ENCODE measurements at regions not wholly inside any gene's neighbourhood (a gene's known extent, or its start where the extent isn't known, plus 50 kb on each side); places are given as distances from the start of the nearest gene placed in this dataset.

GRCh38 chr2:234842753-234843152 lies 109.1 kb upstream of the SH3BP4 start:
- Mint-ChIP-seq H3K27ac (no peak overlapping the region), H3K9me3 (peaks cover 0 to 3% (median 0%) of the 10 kb centered on the region in 7 donors), H3K36me3 (no peaks in the 10 kb centered on the region)

GRCh38 chr2:234841321-234842015 lies 110.3 kb upstream of the SH3BP4 start:
- H3K9me3 Mint-ChIP-seq = peaks cover 0 to 3% (median 0%) of the 10 kb centered on the region in 7 donors
- H3K27ac Mint-ChIP-seq = no peak overlapping the region
- H3K9me3 ChIP-seq (ENCODE audit: control insufficient read depth in 2 of 2, low read length in 2 of 2) = no peaks in the 10 kb centered on the region
- no peak for DNase-seq
- no peaks in the 10 kb centered on the region for H3K27me3 ChIP-seq (ENCODE audit: control insufficient read depth, insufficient read depth, low read length)
- H3K27me3 Mint-ChIP-seq = no peaks in the 10 kb centered on the region
- H3K36me3 Mint-ChIP-seq = no peaks in the 10 kb centered on the region
- H3K4me3 ChIP-seq (ENCODE audit: low read depth, low read length) = no peak overlapping the region
- H3K4me3 Mint-ChIP-seq = no peak overlapping the region
- H3K4me1 ChIP-seq (ENCODE audit: control insufficient read depth, insufficient read depth, low read length, poor library complexity, severe bottlenecking) = no peaks in the 10 kb centered on the region
- no peaks in the 10 kb centered on the region for H3K4me1 Mint-ChIP-seq
- H3K36me3 ChIP-seq (ENCODE audit: control insufficient read depth, insufficient read depth, low read length) = no peaks in the 10 kb centered on the region
- no peak overlapping the region for H3K27ac ChIP-seq (ENCODE audit: insufficient read depth, low read length, poor library complexity, severe bottlenecking)
- no peak for ATAC-seq (ENCODE audit: low read depth in 2 of 2)

More at GRCh38 chr2:234842753-234843152, 109.1 kb upstream of the SH3BP4 start:
- Mint-ChIP-seq H3K4me3 (no peak overlapping the region), H3K4me1 (no peaks in the 10 kb centered on the region), H3K27me3 (peaks cover 6% of the 10 kb centered on the region)
- Histone ChIP-seq H3K36me3 (ENCODE audit: control insufficient read depth, insufficient read depth, low read length) (no peaks in the 10 kb centered on the region), H3K4me1 (ENCODE audit: control insufficient read depth, insufficient read depth, low read length, poor library complexity, severe bottlenecking) (no peaks in the 10 kb centered on the region), H3K4me3 (ENCODE audit: low read depth, low read length) (no peak overlapping the region), H3K27ac (ENCODE audit: insufficient read depth, low read length, poor library complexity, severe bottlenecking) (no peak overlapping the region), H3K9me3 (ENCODE audit: control insufficient read depth in 2 of 2, low read length in 2 of 2) (no peaks in the 10 kb centered on the region), H3K27me3 (ENCODE audit: control insufficient read depth, insufficient read depth, low read length) (no peaks in the 10 kb centered on the region)
- no peak for DNase-seq
- ATAC-seq (ENCODE audit: low read depth in 2 of 2) = no peak

- H3K4me1 ChIP-seq (ENCODE audit: control insufficient read depth, insufficient read depth, low read length, poor library complexity, severe bottlenecking) = no peaks in the 10 kb centered on the region
- Mint-ChIP-seq H3K9me3 (peaks cover 0 to 5% (median 0%) of the 10 kb centered on the region in 7 donors), H3K4me1 (no peaks in the 10 kb centered on the region), H3K27me3 (peaks cover 4% of the 10 kb centered on the region), H3K4me3 (no peak overlapping the region), H3K27ac (no peak overlapping the region), H3K36me3 (no peaks in the 10 kb centered on the region)
- ATAC-seq (ENCODE audit: low read depth in 2 of 2) (no peak), DNase-seq (no peak)
- H3K9me3 ChIP-seq (ENCODE audit: control insufficient read depth in 2 of 2, low read length in 2 of 2) = no peaks in the 10 kb centered on the region
- no peak overlapping the region for H3K27ac ChIP-seq (ENCODE audit: insufficient read depth, low read length, poor library complexity, severe bottlenecking)
- no peak overlapping the region for H3K4me3 ChIP-seq (ENCODE audit: low read depth, low read length)
- H3K27me3 ChIP-seq (ENCODE audit: control insufficient read depth, insufficient read depth, low read length) = no peaks in the 10 kb centered on the region
- no peaks in the 10 kb centered on the region for H3K36me3 ChIP-seq (ENCODE audit: control insufficient read depth, insufficient read depth, low read length)
Measured at GRCh38 chr2:234840336-234840735, 111.5 kb upstream of the SH3BP4 start.

GRCh38 chr2:234839285-234839684 lies 112.5 kb upstream of the SH3BP4 start:
- Mint-ChIP-seq H3K27ac (no peak overlapping the region), H3K36me3 (no peaks in the 10 kb centered on the region), H3K27me3 (peaks cover 6% of the 10 kb centered on the region), H3K9me3 (peaks cover 0 to 5% (median 0%) of the 10 kb centered on the region in 7 donors), H3K4me3 (no peak overlapping the region), H3K4me1 (no peaks in the 10 kb centered on the region)
- H3K4me1 ChIP-seq (ENCODE audit: control insufficient read depth, insufficient read depth, low read length, poor library complexity, severe bottlenecking) = no peaks in the 10 kb centered on the region
- H3K4me3 ChIP-seq (ENCODE audit: low read depth, low read length) = no peak overlapping the region
- DNase-seq (no peak), ATAC-seq (ENCODE audit: low read depth in 2 of 2) (no peak)
- H3K27ac ChIP-seq (ENCODE audit: insufficient read depth, low read length, poor library complexity, severe bottlenecking) = no peak overlapping the region
- H3K27me3 ChIP-seq (ENCODE audit: control insufficient read depth, insufficient read depth, low read length) = no peaks in the 10 kb centered on the region
- no peaks in the 10 kb centered on the region for H3K9me3 ChIP-seq (ENCODE audit: control insufficient read depth in 2 of 2, low read length in 2 of 2)
- no peaks in the 10 kb centered on the region for H3K36me3 ChIP-seq (ENCODE audit: control insufficient read depth, insufficient read depth, low read length)

GRCh38 chr2:234836271-234836670 lies 115.5 kb upstream of the SH3BP4 start:
- Mint-ChIP-seq H3K9me3 (peaks cover 0 to 5% (median 0%) of the 10 kb centered on the region in 7 donors), H3K27ac (no peak overlapping the region), H3K36me3 (no peaks in the 10 kb centered on the region), H3K27me3 (peaks cover 6% of the 10 kb centered on the region), H3K4me1 (no peaks in the 10 kb centered on the region), H3K4me3 (no peak overlapping the region)
- H3K36me3 ChIP-seq (ENCODE audit: control insufficient read depth, insufficient read depth, low read length) = no peaks in the 10 kb centered on the region
- ATAC-seq (ENCODE audit: low read depth in 2 of 2) (no peak), DNase-seq (no peak)
- H3K27me3 ChIP-seq (ENCODE audit: control insufficient read depth, insufficient read depth, low read length) = no peaks in the 10 kb centered on the region
- no peak overlapping the region for H3K4me3 ChIP-seq (ENCODE audit: low read depth, low read length)
- no peak overlapping the region for H3K27ac ChIP-seq (ENCODE audit: insufficient read depth, low read length, poor library complexity, severe bottlenecking)
- no peaks in the 10 kb centered on the region for H3K9me3 ChIP-seq (ENCODE audit: control insufficient read depth in 2 of 2, low read length in 2 of 2)
- no peaks in the 10 kb centered on the region for H3K4me1 ChIP-seq (ENCODE audit: control insufficient read depth, insufficient read depth, low read length, poor library complexity, severe bottlenecking)

- Histone ChIP-seq H3K27me3 (ENCODE audit: control insufficient read depth, insufficient read depth, low read length) (no peaks in the 10 kb centered on the region), H3K36me3 (ENCODE audit: control insufficient read depth, insufficient read depth, low read length) (no peaks in the 10 kb centered on the region), H3K4me3 (ENCODE audit: low read depth, low read length) (no peak overlapping the region), H3K27ac (ENCODE audit: insufficient read depth, low read length, poor library complexity, severe bottlenecking) (no peak overlapping the region), H3K4me1 (ENCODE audit: control insufficient read depth, insufficient read depth, low read length, poor library complexity, severe bottlenecking) (no peaks in the 10 kb centered on the region), H3K9me3 (ENCODE audit: control insufficient read depth in 2 of 2, low read length in 2 of 2) (no peaks in the 10 kb centered on the region)
- H3K4me1 Mint-ChIP-seq = no peaks in the 10 kb centered on the region
- peaks cover 6% of the 10 kb centered on the region for H3K27me3 Mint-ChIP-seq
- DNase-seq = no peak
- no peak overlapping the region for H3K27ac Mint-ChIP-seq
- H3K36me3 Mint-ChIP-seq = no peaks in the 10 kb centered on the region
- no peak for ATAC-seq (ENCODE audit: low read depth in 2 of 2)
- peaks cover 0 to 5% (median 0%) of the 10 kb centered on the region in 7 donors for H3K9me3 Mint-ChIP-seq
- no peak overlapping the region for H3K4me3 Mint-ChIP-seq
Measured at GRCh38 chr2:234835738-234836137, 116.1 kb upstream of the SH3BP4 start.

- no peaks in the 10 kb centered on the region for H3K36me3 ChIP-seq (ENCODE audit: control insufficient read depth, insufficient read depth, low read length)
- H3K9me3 ChIP-seq (ENCODE audit: control insufficient read depth in 2 of 2, low read length in 2 of 2) = no peaks in the 10 kb centered on the region
- no peak overlapping the region for H3K27ac ChIP-seq (ENCODE audit: insufficient read depth, low read length, poor library complexity, severe bottlenecking)
- no peaks in the 10 kb centered on the region for H3K4me1 Mint-ChIP-seq
- H3K36me3 Mint-ChIP-seq = no peaks in the 10 kb centered on the region
- H3K27me3 ChIP-seq (ENCODE audit: control insufficient read depth, insufficient read depth, low read length) = no peaks in the 10 kb centered on the region
- H3K4me1 ChIP-seq (ENCODE audit: control insufficient read depth, insufficient read depth, low read length, poor library complexity, severe bottlenecking) = no peaks in the 10 kb centered on the region
- peaks cover 6% of the 10 kb centered on the region for H3K27me3 Mint-ChIP-seq
- H3K27ac Mint-ChIP-seq = no peak overlapping the region
- H3K4me3 ChIP-seq (ENCODE audit: low read depth, low read length) = no peak overlapping the region
- H3K4me3 Mint-ChIP-seq = no peak overlapping the region
- DNase-seq = no peak
- no peak for ATAC-seq (ENCODE audit: low read depth in 2 of 2)
- H3K9me3 Mint-ChIP-seq = peaks cover 0 to 2% (median 0%) of the 10 kb centered on the region in 7 donors
Measured at GRCh38 chr2:234834228-234834923, 117.4 kb upstream of the SH3BP4 start.

GRCh38 chr2:234830853-234831252 lies 121.0 kb upstream of the SH3BP4 start:
- no peaks in the 10 kb centered on the region for H3K9me3 Mint-ChIP-seq

More at GRCh38 chr2:234830853-234831252, 121.0 kb upstream of the SH3BP4 start:
- Mint-ChIP-seq H3K4me1 (no peaks in the 10 kb centered on the region), H3K27me3 (peaks cover 6% of the 10 kb centered on the region), H3K4me3 (no peak overlapping the region), H3K36me3 (no peaks in the 10 kb centered on the region), H3K27ac (no peak overlapping the region)
- DNase-seq (no peak), ATAC-seq (ENCODE audit: low read depth in 2 of 2) (no peak)
- Histone ChIP-seq H3K4me3 (ENCODE audit: low read depth, low read length) (no peak overlapping the region), H3K27me3 (ENCODE audit: control insufficient read depth, insufficient read depth, low read length) (no peaks in the 10 kb centered on the region), H3K9me3 (ENCODE audit: control insufficient read depth in 2 of 2, low read length in 2 of 2) (no peaks in the 10 kb centered on the region), H3K36me3 (ENCODE audit: control insufficient read depth, insufficient read depth, low read length) (no peaks in the 10 kb centered on the region), H3K27ac (ENCODE audit: insufficient read depth, low read length, poor library complexity, severe bottlenecking) (no peak overlapping the region), H3K4me1 (ENCODE audit: control insufficient read depth, insufficient read depth, low read length, poor library complexity, severe bottlenecking) (no peaks in the 10 kb centered on the region)

Data from CD4-positive, CD25-positive, alpha-beta regulatory T cell (primary cell).